ENCODE measurements at regions not wholly inside any gene's neighbourhood (a gene's known extent, or its start where the extent isn't known, plus 50 kb on each side); places are given as distances from the start of the nearest gene placed in this dataset.
A peak's percentile ranks its signal among the peaks of the same experiment; 100 is the strongest.

- no peak for TF ChIP-seq EZH2 (IDR thresholded peaks at IDR 0.05)
- no peak for TF ChIP-seq TCF7L2 (IDR thresholded peaks at IDR 0.05; ENCODE audit: borderline replicate concordance, extremely low read depth, insufficient read depth, insufficient read length)
- TF ChIP-seq FOSL1 (IDR thresholded peaks at IDR 0.05; ENCODE audit: low read depth): no peak
- BruUV-seq (replicated peaks): no TSS peak
- H3K4me2 ChIP-seq (ENCODE audit: low read length): no peak overlapping the region
- no peaks in the 10 kb centered on the region for H3K9me2 ChIP-seq (ENCODE audit: insufficient read depth)
- no peaks in the 10 kb centered on the region for H3K4me1 ChIP-seq (ENCODE audit: control insufficient read depth in 1 of 2, insufficient read depth in 2 of 2, low read length in 2 of 2)
- H3K79me2 ChIP-seq (ENCODE audit: insufficient read depth, low read length): no peaks in the 10 kb centered on the region
- no peaks in the 10 kb centered on the region for H4K20me1 ChIP-seq (ENCODE audit: insufficient read depth)
- H3K4me3 ChIP-seq (replicated peaks in 1 of 2; ENCODE audit: low read depth in 1 of 2, low read length in 2 of 2): no peak overlapping the region
- no peak for ATAC-seq
- no peak overlapping the region for H2AFZ ChIP-seq (ENCODE audit: low read depth, low read length, poor library complexity, severe bottlenecking)
- H3K9ac ChIP-seq (ENCODE audit: low read length): no peak overlapping the region
- ChIA-PET CTCF (no interaction called here), POLR2A (no interaction called here), RAD21 (ENCODE audit: low non-redundant PET in 1 of 2, low total read pairs in 2 of 2, uncharacterized antibody in 2 of 2, unreplicated experiment in 2 of 2) (no interaction called here)
- no peaks in the 10 kb centered on the region for H3K9me3 ChIP-seq (ENCODE audit: control insufficient read depth in 1 of 2, insufficient read depth in 1 of 2, low read depth in 1 of 2, low read length in 2 of 2)
- DNase-seq (ENCODE audit: low read depth, low spot score): no peak
- intact Hi-C loops (cut with micrococcal nuclease): no loop called here
- no peaks in the 10 kb centered on the region for H3K36me3 ChIP-seq (ENCODE audit: control insufficient read depth in 1 of 2, insufficient read depth in 2 of 2, low read length in 2 of 2)
- H3K27ac ChIP-seq (ENCODE audit: low read depth, low read length): no peak overlapping the region
- no peaks in the 10 kb centered on the region for H3K27me3 ChIP-seq (ENCODE audit: insufficient read depth, low read length)
Observed at GRCh38 chr13:72208112-72208645, 341.2 kb upstream of the DACH1 start.

GRCh38 chr13:72205773-72206172 lies 338.8 kb upstream of the DACH1 start:
- Histone ChIP-seq H3K79me2 (ENCODE audit: insufficient read depth, low read length) (no peaks in the 10 kb centered on the region), H3K9me3 (ENCODE audit: control insufficient read depth in 1 of 2, insufficient read depth in 1 of 2, low read depth in 1 of 2, low read length in 2 of 2) (peaks cover 0 to 2% of the 10 kb centered on the region in 2 experiments; a peak in 1 of 4 replicates), H3K9ac (ENCODE audit: low read length) (no peak overlapping the region), H3K4me2 (ENCODE audit: low read length) (no peak overlapping the region), H4K20me1 (ENCODE audit: insufficient read depth) (no peaks in the 10 kb centered on the region), H3K9me2 (ENCODE audit: insufficient read depth) (no peaks in the 10 kb centered on the region), H3K4me3 (replicated peaks in 1 of 2; ENCODE audit: low read depth in 1 of 2, low read length in 2 of 2) (no peak overlapping the region), H3K27me3 (ENCODE audit: insufficient read depth, low read length) (no peaks in the 10 kb centered on the region), H3K36me3 (ENCODE audit: control insufficient read depth in 1 of 2, insufficient read depth in 2 of 2, low read length in 2 of 2) (no peaks in the 10 kb centered on the region), H3K27ac (ENCODE audit: low read depth, low read length) (no peak overlapping the region), H2AFZ (ENCODE audit: low read depth, low read length, poor library complexity, severe bottlenecking) (no peak overlapping the region), H3K4me1 (ENCODE audit: control insufficient read depth in 1 of 2, insufficient read depth in 2 of 2, low read length in 2 of 2) (no peaks in the 10 kb centered on the region)
- RAD21 ChIA-PET (ENCODE audit: low non-redundant PET in 1 of 2, low total read pairs in 2 of 2, uncharacterized antibody in 2 of 2, unreplicated experiment in 2 of 2): no interaction called here
- TF ChIP-seq YY1 (IDR thresholded peaks at IDR 0.05; ENCODE audit: extremely low read depth, insufficient replicate concordance, low read depth, low read length) (no peak), JUND (IDR thresholded peaks at IDR 0.05) (0 out of 2 replicates have a peak, but pooled peaks have one; percentile 12), EGR1 (IDR thresholded peaks at IDR 0.05; ENCODE audit: low read depth) (no peak), EZH2 (IDR thresholded peaks at IDR 0.05) (no peak), SRF (IDR thresholded peaks at IDR 0.05; ENCODE audit: low read depth) (no peak), CTCF (IDR thresholded peaks at IDR 0.05 in 2 of 3, conservative IDR thresholded peaks at IDR 0.05 in 1 of 3; ENCODE audit: borderline replicate concordance in 1 of 3, insufficient read depth in 1 of 3, low read depth in 2 of 3, low read length in 2 of 3) (no peak), SIN3A (IDR thresholded peaks at IDR 0.05; ENCODE audit: low read depth) (no peak), MAX (IDR thresholded peaks at IDR 0.05) (no peak), EZH2phosphoT487 (IDR thresholded peaks at IDR 0.05; ENCODE audit: borderline replicate concordance) (no peak), FOSL1 (IDR thresholded peaks at IDR 0.05; ENCODE audit: low read depth) (peak; percentile 34; the same call in 1 of the 2 replicates), CBX3 (IDR thresholded peaks at IDR 0.05; ENCODE audit: low read depth) (no peak), ZNF274 (IDR thresholded peaks at IDR 0.05; ENCODE audit: low read depth, low read length) (no peak)
- ATAC-seq (peak; percentile 50; the same call in 1 of the 2 replicates), DNase-seq (ENCODE audit: low read depth, low spot score) (peak; percentile 6)
- no TSS peak for BruUV-seq (replicated peaks)
- POLR2A ChIA-PET: no interaction called here
- CTCF ChIA-PET: no interaction called here
- intact Hi-C loops (cut with micrococcal nuclease): no loop called here
